Heart right ventricle (tissue), 16 donors: ENCODE measurements at regions not wholly inside any gene's neighbourhood (a gene's known extent, or its start where the extent isn't known, plus 50 kb on each side); places are given as distances from the start of the nearest gene placed in this dataset.

Experiments
- ATAC-seq, 8 donors: fragments of 200-7000 bp; cut with Tn5 transposase; one replicate each; pipeline ENCODE4 v1.9.1; 2020; ENCODE audit warnings: mild to moderate bottlenecking in 8 of 8, moderate library complexity in 8 of 8, moderate number of reproducible peaks in 1 of 8
- DNase-seq, 2 donors: peaks; one replicate each; pipeline ENCODE4 v3.0.0-alpha.2; 2020
- H3K27ac ChIP-seq, 10 donors: fragments of 200-600 bp; sonication (generic) in 2 of 10; one replicate each; pipeline versions ENCODE4 v1.5.0 to v1.8.0; 2020 to 2022; ENCODE audit warnings: mild to moderate bottlenecking in 3 of 10
- H3K27me3 ChIP-seq, 7 donors: fragments of 200-600 bp; one replicate each; pipeline ENCODE4 v1.8.0; 2021 to 2022; ENCODE audit warnings: mild to moderate bottlenecking in 2 of 7
- H3K36me3 ChIP-seq, 9 donors: fragments of 200-600 bp; sonication (generic) in 1 of 9; one replicate each; pipeline versions ENCODE4 v1.5.0 to v1.8.0; 2020 to 2022; ENCODE audit warnings: mild to moderate bottlenecking in 2 of 9
- H3K4me1 ChIP-seq, 9 donors: fragments of 200-600 bp; sonication (generic) in 1 of 9; one replicate each; pipeline versions ENCODE4 v1.5.0 to v1.8.0; 2020 to 2022; ENCODE audit warnings: mild to moderate bottlenecking in 4 of 9
- H3K4me3 ChIP-seq, 10 donors: fragments of 200-600 bp; sonication (generic) in 2 of 10; one replicate each; pipeline versions ENCODE4 v1.5.0 to v1.8.0; 2020 to 2022; ENCODE audit warnings: mild to moderate bottlenecking in 7 of 10, moderate library complexity in 2 of 10
- H3K9me3 ChIP-seq, 11 donors: fragments of 200-600 bp in 10 of 11; sonication (generic) in 2 of 11; one replicate each; pipeline versions ENCODE4 v1.5.0 to v1.8.0; 2013 to 2022; ENCODE audit warnings: mild to moderate bottlenecking in 2 of 11, control low read depth in 1 of 11, moderate library complexity in 1 of 11
- CTCF ChIP-seq, 9 donors: fragments of 200-600 bp; sonication (generic) in 2 of 9; IDR thresholded peaks; one replicate each; pipeline versions ENCODE4 v1.5.0 to v1.8.0; 2021 to 2022; ENCODE audit warnings: antibody characterized with exemption in 9 of 9, mild to moderate bottlenecking in 5 of 9, moderate library complexity in 1 of 9
- WGBS, 2 donors: extraction: QIAGEN DNeasy Blood & Tissue Kit; methylation state at CpG; one replicate each; pipeline ENCODE4 v1.1.7; 2013; ENCODE audit warnings: inconsistent platforms in 1 of 2; 5-methylcytosine and 5-hydroxymethylcytosine counted together
- intact Hi-C, 10 donors: fragments of 100-400 bp; cut with DNase I; formaldehyde crosslinking; loops; one replicate each; pipeline versions ENCODE4 v1.11.1 to v1.14.2; 2022
- donor health status: Arrhythmogenic right ventricular cardiomyopathy.
- donor health status: ischemic (EF 13 %, LVEDD 7.1; RV severe dilation, severe dysfunction).
- donor health status: healthy with polysubstance abuse.
- donor health status: DM: no; HTN: yes; CAD: no.
- donor health status: DM: no; HTN: no; CAD: no.
- donor health status: ischemic (EF 25% LVEDD 6.9; RV normal size, moderate dysfunction).
- donor health status: ischemic (EF 25% LVEDD 5.7; RV mildly dilated, moderate dysfunction).
- donor health status: healthy.
- donor health status: DM: yes; HTN: yes; CAD: no.
- donor health status: Ischemic cardiomyopathy.
- donor health status: ischemic (EF 35%, LVEDD 5.7; RV mildly dilated, moderate dysfunction).
- donor health status: nonischemic (EF 11% LVEDD 7.7; RV severe dilation, severe dysfunction).
- donor health status: DM: yes; HTN: yes; CAD: no.
- donor health status: PGD.
- donor health status: ischemic (EF 29% LVEDD 5.4; RV normal size, mild dysfunction).
- donor health status: nonischemic (EF 23%, LVEDD 6.1; RV moderate dilation, normal function).

GRCh38 chr5:23703940-23704855 is 196.8 kb downstream of the PRDM9 start:
- no peak overlapping the region for H3K27ac ChIP-seq
- DNase-seq: no peak
- intact Hi-C loops: no loop called here
- peaks cover 0 to 3% (median 0%) of the 10 kb centered on the region in 11 donors for H3K9me3 ChIP-seq
- 66 to 76% methylated on average over 5 of the region's 5 CpGs for WGBS, 2 donors
- H3K4me1 ChIP-seq: no peaks in the 10 kb centered on the region
- H3K36me3 ChIP-seq: no peaks in the 10 kb centered on the region
- no peaks in the 10 kb centered on the region for H3K27me3 ChIP-seq
- H3K4me3 ChIP-seq: no peak overlapping the region
- TF ChIP-seq CTCF (IDR thresholded peaks at IDR 0.05): no peak
- no peak for ATAC-seq

- Histone ChIP-seq H3K4me3 (no peak overlapping the region), H3K27ac (no peak overlapping the region), H3K27me3 (no peaks in the 10 kb centered on the region), H3K36me3 (no peaks in the 10 kb centered on the region), H3K4me1 (peaks cover 0 to 7% (median 0%) of the 10 kb centered on the region in 9 donors), H3K9me3 (no peaks in the 10 kb centered on the region)
- WGBS, 2 donors: 71 to 85% methylated on average over 3 of the region's 3 CpGs
- DNase-seq (no peak), ATAC-seq (no peak)
- intact Hi-C loops: no loop called here
- no peak for TF ChIP-seq CTCF (IDR thresholded peaks at IDR 0.05)
These were observed 210.1 kb downstream of the PRDM9 start for GRCh38 chr5:23717486-23717885.

- intact Hi-C loops: no loop called here
- Histone ChIP-seq H3K4me1 (peaks cover 0 to 7% (median 0%) of the 10 kb centered on the region in 9 donors), H3K27ac (no peak overlapping the region), H3K36me3 (no peaks in the 10 kb centered on the region), H3K27me3 (no peaks in the 10 kb centered on the region), H3K9me3 (no peaks in the 10 kb centered on the region), H3K4me3 (no peak overlapping the region)
- no peak for TF ChIP-seq CTCF (IDR thresholded peaks at IDR 0.05)
- no peak for ATAC-seq
- DNase-seq: no peak
- 99 to 100% methylated on average over 1 of the region's 1 CpG for WGBS, 2 donors
These were observed 211.2 kb downstream of the PRDM9 start for GRCh38 chr5:23718564-23718963.

GRCh38 chr5:23721336-23721735 is 213.9 kb downstream of the PRDM9 start:
- Histone ChIP-seq H3K27ac (no peak overlapping the region), H3K9me3 (no peaks in the 10 kb centered on the region), H3K27me3 (no peaks in the 10 kb centered on the region), H3K36me3 (no peaks in the 10 kb centered on the region), H3K4me1 (peaks cover 0 to 7% (median 0%) of the 10 kb centered on the region in 9 donors), H3K4me3 (no peak overlapping the region)
- intact Hi-C loops: no loop called here
- DNase-seq (no peak), ATAC-seq (no peak)
- WGBS, 2 donors: 31 to 38% methylated on average over 2 of the region's 2 CpGs
- TF ChIP-seq CTCF (IDR thresholded peaks at IDR 0.05): no peak
